ENCODE measurements at regions not wholly inside any gene's neighbourhood (a gene's known extent, or its start where the extent isn't known, plus 50 kb on each side); places are given as distances from the start of the nearest gene placed in this dataset.

DNA sequence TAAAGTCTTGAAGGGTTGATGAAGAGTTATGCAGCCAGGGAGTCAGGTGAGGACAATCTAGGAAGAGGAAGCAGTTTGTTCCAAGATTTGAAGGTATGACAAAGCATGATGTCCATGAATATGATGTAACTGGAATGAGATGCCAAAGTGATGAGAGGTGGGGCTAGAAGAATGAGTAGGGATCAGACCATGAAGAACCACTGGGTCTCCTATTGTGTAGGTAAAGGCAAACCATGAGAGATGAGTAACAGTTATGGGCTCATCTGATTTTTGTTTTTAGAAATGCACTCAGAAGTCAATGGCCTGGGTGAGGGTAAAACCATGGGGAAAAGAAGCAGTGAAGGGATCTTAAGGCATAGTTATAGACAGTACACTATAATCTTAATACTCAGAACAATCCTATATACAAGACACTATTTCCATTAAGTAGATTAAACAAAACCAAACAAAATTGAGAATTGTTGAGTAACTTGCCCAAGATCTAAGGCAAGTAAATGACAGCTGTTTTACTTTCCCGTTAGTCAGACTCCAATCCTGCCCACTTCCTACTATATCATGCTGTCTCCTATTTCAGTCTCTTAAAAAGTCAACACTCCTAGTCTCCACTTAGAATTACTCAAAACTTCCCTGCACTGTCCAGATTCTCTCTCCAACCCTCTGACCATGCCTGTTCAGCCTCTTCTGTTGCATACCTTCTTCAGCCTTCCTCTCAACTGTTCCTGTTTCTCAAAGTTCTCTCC lies 393.8 kb upstream of the MEF2C start:
- no peak overlapping the region for H3K4me3 ChIP-seq
- H3K4me1 ChIP-seq (ENCODE audit: control insufficient read depth in 5 of 5, insufficient read depth in 5 of 5, low read length in 5 of 5), result peaks cover 0 to 11% (median 0%) of the 10 kb centered on the region in 5 donors
- 63 to 65% methylated on average over 1 of the region's 1 CpG for WGBS, 2 donors
- H3K9me3 ChIP-seq (ENCODE audit: control insufficient read depth in 4 of 4, insufficient read depth in 3 of 4, low read length in 3 of 4), result no peaks in the 10 kb centered on the region
- TF ChIP-seq, protein P1, sequence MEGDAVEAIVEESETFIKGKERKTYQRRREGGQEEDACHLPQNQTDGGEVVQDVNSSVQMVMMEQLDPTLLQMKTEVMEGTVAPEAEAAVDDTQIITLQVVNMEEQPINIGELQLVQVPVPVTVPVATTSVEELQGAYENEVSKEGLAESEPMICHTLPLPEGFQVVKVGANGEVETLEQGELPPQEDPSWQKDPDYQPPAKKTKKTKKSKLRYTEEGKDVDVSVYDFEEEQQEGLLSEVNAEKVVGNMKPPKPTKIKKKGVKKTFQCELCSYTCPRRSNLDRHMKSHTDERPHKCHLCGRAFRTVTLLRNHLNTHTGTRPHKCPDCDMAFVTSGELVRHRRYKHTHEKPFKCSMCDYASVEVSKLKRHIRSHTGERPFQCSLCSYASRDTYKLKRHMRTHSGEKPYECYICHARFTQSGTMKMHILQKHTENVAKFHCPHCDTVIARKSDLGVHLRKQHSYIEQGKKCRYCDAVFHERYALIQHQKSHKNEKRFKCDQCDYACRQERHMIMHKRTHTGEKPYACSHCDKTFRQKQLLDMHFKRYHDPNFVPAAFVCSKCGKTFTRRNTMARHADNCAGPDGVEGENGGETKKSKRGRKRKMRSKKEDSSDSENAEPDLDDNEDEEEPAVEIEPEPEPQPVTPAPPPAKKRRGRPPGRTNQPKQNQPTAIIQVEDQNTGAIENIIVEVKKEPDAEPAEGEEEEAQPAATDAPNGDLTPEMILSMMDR (IDR thresholded peaks at IDR 0.05; ENCODE audit: control extremely low read depth, extremely low read depth), result no peak
- H3K27me3 ChIP-seq (ENCODE audit: control insufficient read depth in 3 of 3, insufficient read depth in 3 of 3, low read length in 2 of 3), result no peaks in the 10 kb centered on the region
- ATAC-seq (ENCODE audit: insufficient read depth, low FRiP score), result no peak
- no peaks in the 10 kb centered on the region for H3K36me3 ChIP-seq (ENCODE audit: control insufficient read depth in 4 of 4, insufficient read depth in 4 of 4, low read length in 4 of 4)
- no peak overlapping the region for H3K9ac ChIP-seq (ENCODE audit: insufficient read depth in 1 of 2, low read length in 2 of 2)
- no peak for DNase-seq
- no peak overlapping the region for H3K27ac ChIP-seq (ENCODE audit: low read depth in 1 of 2, low read length in 1 of 2)

DNA sequence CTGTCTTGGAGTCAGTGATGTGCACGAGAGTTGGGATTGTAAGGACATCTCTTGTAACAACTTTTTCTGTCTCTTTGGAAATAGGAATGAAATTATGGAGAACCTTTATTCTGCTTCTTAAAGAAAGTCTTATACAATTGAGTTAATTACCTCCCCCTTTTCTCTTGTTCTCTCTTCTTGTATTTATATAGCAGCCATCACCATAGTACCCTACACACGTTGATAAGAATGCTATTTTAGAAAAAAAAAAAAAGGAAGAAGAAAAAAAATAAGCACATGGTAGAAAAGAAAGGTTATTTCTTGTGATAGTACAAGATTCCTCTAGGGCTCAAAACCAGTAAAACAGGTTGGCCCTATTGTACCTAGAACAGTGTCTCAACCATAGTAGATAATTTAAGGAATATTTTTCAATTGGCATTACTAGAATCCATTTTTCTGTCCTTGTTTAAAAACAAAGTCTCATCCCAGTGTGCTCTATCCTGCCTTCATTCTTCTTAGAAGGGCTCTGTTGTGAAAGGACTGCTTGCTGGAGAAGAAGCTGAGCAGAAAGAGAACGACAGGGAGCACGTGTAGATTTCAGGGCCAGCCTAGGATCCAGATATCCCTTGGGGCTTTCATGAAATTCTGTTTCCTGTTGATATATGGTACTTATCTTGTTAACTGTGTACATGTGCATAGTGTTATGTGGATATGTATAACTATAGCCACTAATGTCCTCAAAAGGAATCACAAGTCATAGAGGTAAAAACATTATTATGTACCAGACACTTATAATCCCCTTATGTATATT lies 392.3 kb upstream of the MEF2C start:
- TF ChIP-seq, protein P1 (IDR thresholded peaks at IDR 0.05; ENCODE audit: control extremely low read depth, extremely low read depth), result no peak
- 55 to 56% methylated on average over 4 of the region's 4 CpGs for WGBS, 2 donors
- no peaks in the 10 kb centered on the region for H3K36me3 ChIP-seq (ENCODE audit: control insufficient read depth in 4 of 4, insufficient read depth in 4 of 4, low read length in 4 of 4)

DNA sequence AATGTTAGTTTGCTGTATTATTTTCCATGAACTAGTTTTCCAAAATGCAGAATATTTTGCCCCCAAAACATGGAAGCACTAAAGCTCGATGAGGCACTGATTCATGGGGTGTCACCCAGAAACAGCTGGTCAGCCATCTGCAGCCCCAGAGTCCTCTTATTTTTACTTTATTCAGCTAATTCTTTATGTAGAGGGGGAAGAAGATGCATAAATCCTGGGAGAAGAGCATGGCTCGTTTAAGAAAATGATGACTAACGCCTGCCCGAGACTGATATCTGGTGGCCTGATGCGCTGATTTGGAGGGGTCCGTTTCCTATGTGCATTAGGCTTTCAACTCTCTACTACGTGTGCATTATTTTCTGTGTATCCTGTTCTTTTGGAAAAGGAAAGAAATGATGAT lies 390.3 kb upstream of the MEF2C start:
- DNase-seq, result no peak
- no peaks in the 10 kb centered on the region for H3K36me3 ChIP-seq (ENCODE audit: control insufficient read depth in 4 of 4, insufficient read depth in 4 of 4, low read length in 4 of 4)
- WGBS, 2 donors, result 87 to 91% methylated on average over 7 of the region's 7 CpGs
- ATAC-seq (ENCODE audit: insufficient read depth, low FRiP score), result no peak
- no peak overlapping the region for H3K27ac ChIP-seq (ENCODE audit: low read depth in 1 of 2, low read length in 1 of 2)
- H3K9me3 ChIP-seq (ENCODE audit: control insufficient read depth in 4 of 4, insufficient read depth in 3 of 4, low read length in 3 of 4), result no peaks in the 10 kb centered on the region
- no peak overlapping the region for H3K4me3 ChIP-seq
- H3K4me1 ChIP-seq (ENCODE audit: control insufficient read depth in 5 of 5, insufficient read depth in 5 of 5, low read length in 5 of 5), result no peaks in the 10 kb centered on the region
- H3K27me3 ChIP-seq (ENCODE audit: control insufficient read depth in 3 of 3, insufficient read depth in 3 of 3, low read length in 2 of 3), result no peaks in the 10 kb centered on the region
- TF ChIP-seq, protein P1 (IDR thresholded peaks at IDR 0.05; ENCODE audit: control extremely low read depth, extremely low read depth), result no peak
- H3K9ac ChIP-seq (ENCODE audit: insufficient read depth in 1 of 2, low read length in 2 of 2), result no peak overlapping the region

More for the DNA sequence above, 392.3 kb upstream of the MEF2C start:
- ATAC-seq (ENCODE audit: insufficient read depth, low FRiP score) (no peak), DNase-seq (no peak)
- no peaks in the 10 kb centered on the region for H3K4me1 ChIP-seq (ENCODE audit: control insufficient read depth in 5 of 5, insufficient read depth in 5 of 5, low read length in 5 of 5)
- H3K27ac ChIP-seq (ENCODE audit: low read depth in 1 of 2, low read length in 1 of 2), result no peak overlapping the region
- no peaks in the 10 kb centered on the region for H3K9me3 ChIP-seq (ENCODE audit: control insufficient read depth in 4 of 4, insufficient read depth in 3 of 4, low read length in 3 of 4)
- no peaks in the 10 kb centered on the region for H3K27me3 ChIP-seq (ENCODE audit: control insufficient read depth in 3 of 3, insufficient read depth in 3 of 3, low read length in 2 of 3)
- H3K4me3 ChIP-seq, result no peak overlapping the region
- no peak overlapping the region for H3K9ac ChIP-seq (ENCODE audit: insufficient read depth in 1 of 2, low read length in 2 of 2)

Data from lung (tissue), 11 donors.